ENCODE measurements at regions not wholly inside any gene's neighbourhood (a gene's known extent, or its start where the extent isn't known, plus 50 kb on each side); places are given as distances from the start of the nearest gene placed in this dataset. TPM values are rescaled to one million over a fixed set of nuclear protein-coding genes. Genes with fewer than 3 reads are reported as not detected.

Small RNAs in the stretch of these regions (small RNA-seq; reads per million reads assigned to genes)
- not detected for gene RNU6-614P

All from K562 (cell line).